ENCODE measurements at regions not wholly inside any gene's neighbourhood (a gene's known extent, or its start where the extent isn't known, plus 50 kb on each side); places are given as distances from the start of the nearest gene placed in this dataset.

DNA sequence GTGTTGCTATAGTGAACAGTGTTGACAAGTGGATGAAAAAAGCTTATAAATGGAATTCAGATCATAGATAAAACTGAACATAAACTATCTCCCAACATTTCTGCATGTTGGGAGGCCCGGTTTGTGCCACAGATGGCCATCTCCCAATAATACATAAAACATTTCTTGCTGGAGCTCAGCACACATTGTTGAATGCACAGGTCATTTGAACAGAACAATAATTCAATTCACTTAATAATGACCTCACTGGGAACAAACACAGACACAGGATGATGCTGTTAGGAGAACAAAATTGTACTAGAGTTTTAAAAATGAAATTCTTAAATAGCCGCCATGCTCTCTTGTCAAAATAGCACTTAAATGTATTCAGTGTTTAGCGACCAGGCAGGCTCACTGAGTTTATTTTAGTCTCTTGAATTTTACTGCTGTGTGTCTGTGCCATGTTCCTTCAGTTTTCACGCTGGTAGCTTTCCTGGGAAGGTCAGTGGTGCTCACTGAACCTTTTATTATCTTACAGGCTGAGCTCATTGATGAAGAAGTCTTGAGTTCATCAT, 85.0 kb upstream of the SSBP2 start:
- no peaks in the 10 kb centered on the region for H3K36me3 Mint-ChIP-seq (ENCODE audit: low read depth)
- ChIA-PET CTCF (no interaction called here), POLR2A (no interaction called here)
- Histone ChIP-seq H3K4me3 (ENCODE audit: low read length) (no peak overlapping the region), H3K27me3 (ENCODE audit: control insufficient read depth in 1 of 2, insufficient read depth in 2 of 2, low read length in 2 of 2) (no peaks in the 10 kb centered on the region), H3K4me1 (ENCODE audit: insufficient read depth, low read length) (peaks cover 8% of the 10 kb centered on the region), H3K9me3 (ENCODE audit: control insufficient read depth in 1 of 2, insufficient read depth in 1 of 2, low read length in 2 of 2) (no peaks in the 10 kb centered on the region), H3K27ac (ENCODE audit: low read depth in 1 of 2, low read length in 2 of 2) (no peak overlapping the region), H3K36me3 (ENCODE audit: insufficient read depth, low read length) (no peaks in the 10 kb centered on the region)
- TF ChIP-seq, protein P1, sequence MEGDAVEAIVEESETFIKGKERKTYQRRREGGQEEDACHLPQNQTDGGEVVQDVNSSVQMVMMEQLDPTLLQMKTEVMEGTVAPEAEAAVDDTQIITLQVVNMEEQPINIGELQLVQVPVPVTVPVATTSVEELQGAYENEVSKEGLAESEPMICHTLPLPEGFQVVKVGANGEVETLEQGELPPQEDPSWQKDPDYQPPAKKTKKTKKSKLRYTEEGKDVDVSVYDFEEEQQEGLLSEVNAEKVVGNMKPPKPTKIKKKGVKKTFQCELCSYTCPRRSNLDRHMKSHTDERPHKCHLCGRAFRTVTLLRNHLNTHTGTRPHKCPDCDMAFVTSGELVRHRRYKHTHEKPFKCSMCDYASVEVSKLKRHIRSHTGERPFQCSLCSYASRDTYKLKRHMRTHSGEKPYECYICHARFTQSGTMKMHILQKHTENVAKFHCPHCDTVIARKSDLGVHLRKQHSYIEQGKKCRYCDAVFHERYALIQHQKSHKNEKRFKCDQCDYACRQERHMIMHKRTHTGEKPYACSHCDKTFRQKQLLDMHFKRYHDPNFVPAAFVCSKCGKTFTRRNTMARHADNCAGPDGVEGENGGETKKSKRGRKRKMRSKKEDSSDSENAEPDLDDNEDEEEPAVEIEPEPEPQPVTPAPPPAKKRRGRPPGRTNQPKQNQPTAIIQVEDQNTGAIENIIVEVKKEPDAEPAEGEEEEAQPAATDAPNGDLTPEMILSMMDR (IDR thresholded peaks at IDR 0.05): no peak
- H3K4me3 Mint-ChIP-seq: no peak overlapping the region
- H3K4me1 Mint-ChIP-seq (ENCODE audit: low read depth): peaks cover 9% of the 10 kb centered on the region
- no peak for DNase-seq
- intact Hi-C loops (cut with DNase I, micrococcal nuclease): loop anchor here in 1 of 2 experiments (5.0 kb wide), 1 partner anchor 409 kb away; no protein-coding TSS in a partner anchor
- ATAC-seq (ENCODE audit: poor library complexity): no peak
- H3K9me3 Mint-ChIP-seq: no peaks in the 10 kb centered on the region
- H3K27ac Mint-ChIP-seq: no peak overlapping the region
- no peaks in the 10 kb centered on the region for H3K27me3 Mint-ChIP-seq

DNA sequence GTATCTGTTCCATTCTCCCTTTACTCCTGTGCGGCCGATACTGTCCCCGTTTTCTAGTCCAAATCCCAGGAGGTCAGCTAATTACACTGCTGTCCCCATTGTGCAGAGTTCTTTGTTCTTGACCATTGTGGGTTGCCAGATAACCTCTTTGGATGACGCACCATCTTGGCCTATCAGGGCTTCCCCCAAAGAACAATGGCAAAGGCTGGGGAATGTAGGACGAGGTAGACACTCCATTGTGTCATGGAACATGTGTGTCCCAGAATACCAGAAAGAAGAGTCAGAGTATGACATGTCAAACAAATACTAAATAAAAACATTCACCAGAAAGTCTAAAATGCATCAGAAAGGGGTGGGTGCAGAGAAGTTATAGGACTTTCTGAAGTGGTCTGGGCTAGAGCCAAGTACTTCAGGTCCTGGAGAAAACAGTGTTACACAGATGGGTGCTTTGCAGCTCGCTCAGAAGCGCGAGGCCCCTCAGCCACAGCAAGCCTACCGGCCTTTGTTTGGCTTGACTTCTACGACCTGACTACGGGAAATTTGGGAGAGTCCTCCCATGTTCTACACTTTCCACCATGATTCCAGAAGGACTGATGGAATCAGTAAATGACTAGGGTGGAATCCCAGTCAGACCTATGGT, 83.2 kb upstream of the SSBP2 start:
- Mint-ChIP-seq H3K27me3 (no peaks in the 10 kb centered on the region), H3K36me3 (ENCODE audit: low read depth) (no peaks in the 10 kb centered on the region), H3K4me3 (no peak overlapping the region), H3K27ac (no peak overlapping the region), H3K9me3 (no peaks in the 10 kb centered on the region), H3K4me1 (ENCODE audit: low read depth) (peaks cover 9% of the 10 kb centered on the region)
- TF ChIP-seq, protein P1 (IDR thresholded peaks at IDR 0.05): no peak
- Histone ChIP-seq H3K9me3 (ENCODE audit: control insufficient read depth in 1 of 2, insufficient read depth in 1 of 2, low read length in 2 of 2) (no peaks in the 10 kb centered on the region), H3K27ac (ENCODE audit: low read depth in 1 of 2, low read length in 2 of 2) (no peak overlapping the region), H3K27me3 (ENCODE audit: control insufficient read depth in 1 of 2, insufficient read depth in 2 of 2, low read length in 2 of 2) (no peaks in the 10 kb centered on the region), H3K4me3 (ENCODE audit: low read length) (no peak overlapping the region), H3K36me3 (ENCODE audit: insufficient read depth, low read length) (no peaks in the 10 kb centered on the region), H3K4me1 (ENCODE audit: insufficient read depth, low read length) (peaks cover 8% of the 10 kb centered on the region)
- no peak for ATAC-seq (ENCODE audit: poor library complexity)
- no peak for DNase-seq
- CTCF ChIA-PET: interaction anchor here (1.2 kb wide), 1 partner anchor 38 kb away, joined by 3 read pairs; no protein-coding TSS in a partner anchor
- intact Hi-C loops (cut with DNase I, micrococcal nuclease): no loop called here
- POLR2A ChIA-PET: interaction anchor here (0.7 kb wide), 1 partner anchor 10 kb away, joined by 3 read pairs; no protein-coding TSS in a partner anchor

DNA sequence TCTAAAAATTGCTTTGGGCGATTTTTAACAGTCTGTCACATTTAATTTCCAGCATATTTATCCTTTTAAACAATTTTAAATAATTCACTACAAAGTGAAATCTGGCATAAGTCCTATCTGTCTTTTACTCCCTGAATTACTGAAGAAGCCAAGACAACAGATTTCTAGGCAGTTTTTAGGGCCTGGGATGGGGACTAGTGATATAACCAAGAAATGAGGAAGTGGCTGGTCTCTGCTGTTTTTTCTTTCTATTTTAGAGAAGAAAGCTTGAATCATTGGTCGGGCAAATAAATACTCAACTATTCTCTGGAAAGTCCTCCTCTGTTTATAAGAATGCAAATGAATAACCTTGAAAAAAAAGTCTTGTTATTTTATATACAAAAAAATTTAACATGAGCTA, 79.7 kb upstream of the SSBP2 start:
- intact Hi-C loops (cut with DNase I, micrococcal nuclease): no loop called here
- TF ChIP-seq, protein P1 (IDR thresholded peaks at IDR 0.05): no peak
- Mint-ChIP-seq H3K9me3 (no peaks in the 10 kb centered on the region), H3K27ac (no peak overlapping the region), H3K36me3 (ENCODE audit: low read depth) (no peaks in the 10 kb centered on the region), H3K4me1 (ENCODE audit: low read depth) (no peaks in the 10 kb centered on the region), H3K27me3 (no peaks in the 10 kb centered on the region), H3K4me3 (no peak overlapping the region)
- H3K27ac ChIP-seq (ENCODE audit: low read depth in 1 of 2, low read length in 2 of 2): no peak overlapping the region
- no peak overlapping the region for H3K4me3 ChIP-seq (ENCODE audit: low read length)
- CTCF ChIA-PET: no interaction called here
- POLR2A ChIA-PET: no interaction called here
- no peaks in the 10 kb centered on the region for H3K9me3 ChIP-seq (ENCODE audit: control insufficient read depth in 1 of 2, insufficient read depth in 1 of 2, low read length in 2 of 2)
- H3K27me3 ChIP-seq (ENCODE audit: control insufficient read depth in 1 of 2, insufficient read depth in 2 of 2, low read length in 2 of 2): no peaks in the 10 kb centered on the region
- no peak for ATAC-seq (ENCODE audit: poor library complexity)
- no peak for DNase-seq
- no peaks in the 10 kb centered on the region for H3K36me3 ChIP-seq (ENCODE audit: insufficient read depth, low read length)
- no peaks in the 10 kb centered on the region for H3K4me1 ChIP-seq (ENCODE audit: insufficient read depth, low read length)

All from CD4-positive, alpha-beta T cell (primary cell).